ENCODE measurements at regions not wholly inside any gene's neighbourhood (a gene's known extent, or its start where the extent isn't known, plus 50 kb on each side); places are given as distances from the start of the nearest gene placed in this dataset.
A peak's percentile ranks its signal among the peaks of the same experiment; 100 is the strongest.

GRCh38 chr3:71998995-71999673 is 214.2 kb upstream of the PROK2 start:
- no peak for DNase-seq
- CTCF ChIA-PET: interaction anchor here (1.7 kb wide), 1 partner anchor 12 kb away, joined by 3 read pairs; no protein-coding TSS in a partner anchor
- no peaks in the 10 kb centered on the region for H3K9me3 Mint-ChIP-seq
- H3K27ac Mint-ChIP-seq: no peak overlapping the region
- peaks cover 7% of the 10 kb centered on the region for H3K27me3 Mint-ChIP-seq
- no peaks in the 10 kb centered on the region for H3K36me3 Mint-ChIP-seq
- peaks cover 4% of the 10 kb centered on the region for H3K4me1 Mint-ChIP-seq
- H3K4me3 Mint-ChIP-seq: no peak overlapping the region

GRCh38 chr3:71997066-71997653 is 212.2 kb upstream of the PROK2 start:
- CTCF ChIA-PET: interaction anchor here (0.5 kb wide), 1 partner anchor 380 kb away, joined by 3 read pairs; no protein-coding TSS in a partner anchor
- peaks cover 11% of the 10 kb centered on the region for H3K4me1 Mint-ChIP-seq
- no peak overlapping the region for H3K27ac Mint-ChIP-seq
- peaks cover 3% of the 10 kb centered on the region for H3K9me3 Mint-ChIP-seq
- H3K36me3 Mint-ChIP-seq: peaks cover 2% of the 10 kb centered on the region
- peaks cover 7% of the 10 kb centered on the region for H3K27me3 Mint-ChIP-seq
- no peak overlapping the region for H3K4me3 Mint-ChIP-seq
- DNase-seq: no peak

- Mint-ChIP-seq H3K27ac (no peak overlapping the region), H3K4me1 (peaks cover 11% of the 10 kb centered on the region), H3K36me3 (peaks cover 4% of the 10 kb centered on the region), H3K9me3 (peaks cover 7% of the 10 kb centered on the region), H3K27me3 (peaks cover 7% of the 10 kb centered on the region), H3K4me3 (no peak overlapping the region)
- DNase-seq: no peak
- CTCF ChIA-PET: no interaction called here
Measured at GRCh38 chr3:71994906-71995305, 210.0 kb upstream of the PROK2 start.

- H3K9me3 Mint-ChIP-seq: peaks cover 7% of the 10 kb centered on the region
- no peak overlapping the region for H3K27ac Mint-ChIP-seq
Measured at GRCh38 chr3:71994203-71994602, 209.3 kb upstream of the PROK2 start.

GRCh38 chr3:71991681-71992080 is 206.7 kb upstream of the PROK2 start:
- H3K27me3 Mint-ChIP-seq: no peaks in the 10 kb centered on the region
- peaks cover 15% of the 10 kb centered on the region for H3K4me1 Mint-ChIP-seq
- H3K4me3 Mint-ChIP-seq: no peak overlapping the region
- CTCF ChIA-PET: no interaction called here
- H3K36me3 Mint-ChIP-seq: peaks cover 4% of the 10 kb centered on the region
- DNase-seq: no peak
- peaks cover 7% of the 10 kb centered on the region for H3K9me3 Mint-ChIP-seq
- no peak overlapping the region for H3K27ac Mint-ChIP-seq

More at GRCh38 chr3:71994203-71994602, 209.3 kb upstream of the PROK2 start:
- CTCF ChIA-PET: interaction anchor here (0.8 kb wide), 1 partner anchor 9 kb away, joined by 4 read pairs; no protein-coding TSS in a partner anchor
- Mint-ChIP-seq H3K27me3 (peaks cover 7% of the 10 kb centered on the region), H3K36me3 (peaks cover 4% of the 10 kb centered on the region), H3K4me1 (peaks cover 11% of the 10 kb centered on the region), H3K4me3 (no peak overlapping the region)
- DNase-seq: no peak

GRCh38 chr3:71991046-71991445 is 206.1 kb upstream of the PROK2 start:
- Mint-ChIP-seq H3K4me3 (no peak overlapping the region), H3K27ac (no peak overlapping the region), H3K36me3 (peaks cover 4% of the 10 kb centered on the region), H3K27me3 (no peaks in the 10 kb centered on the region), H3K4me1 (peaks cover 15% of the 10 kb centered on the region), H3K9me3 (peaks cover 7% of the 10 kb centered on the region)
- no peak for DNase-seq
- CTCF ChIA-PET: no interaction called here

- CTCF ChIA-PET: no interaction called here
- Mint-ChIP-seq H3K27me3 (no peaks in the 10 kb centered on the region), H3K36me3 (peaks cover 4% of the 10 kb centered on the region), H3K4me1 (peaks cover 16% of the 10 kb centered on the region), H3K27ac (no peak overlapping the region), H3K4me3 (no peak overlapping the region), H3K9me3 (peaks cover 7% of the 10 kb centered on the region)
- no peak for DNase-seq
Measured at GRCh38 chr3:71990545-71990944, 205.6 kb upstream of the PROK2 start.

- no peak for DNase-seq
- Mint-ChIP-seq H3K9me3 (peaks cover 7% of the 10 kb centered on the region), H3K27me3 (no peaks in the 10 kb centered on the region), H3K27ac (no peak overlapping the region), H3K36me3 (peaks cover 4% of the 10 kb centered on the region), H3K4me3 (no peak overlapping the region), H3K4me1 (peaks cover 24% of the 10 kb centered on the region)
- CTCF ChIA-PET: no interaction called here
Measured at GRCh38 chr3:71989165-71989564, 204.2 kb upstream of the PROK2 start.

- peaks cover 4% of the 10 kb centered on the region for H3K9me3 Mint-ChIP-seq
- no peak overlapping the region for H3K4me3 Mint-ChIP-seq
- peaks cover 17% of the 10 kb centered on the region for H3K4me1 Mint-ChIP-seq
- H3K36me3 Mint-ChIP-seq: peaks cover 2% of the 10 kb centered on the region
- DNase-seq: no peak
- peak overlapping the region; percentile 11 for H3K27ac Mint-ChIP-seq
- CTCF ChIA-PET: interaction anchor here (1.0 to 1.3 kb wide), 3 partner anchors 11 to 307 kb away, joined by 3 read pairs; no protein-coding TSS in a partner anchor
- no peaks in the 10 kb centered on the region for H3K27me3 Mint-ChIP-seq
Measured at GRCh38 chr3:71987828-71988227, 202.9 kb upstream of the PROK2 start.

- DNase-seq: no peak
- CTCF ChIA-PET: interaction anchor here (1.0 to 1.3 kb wide), 3 partner anchors 12 to 306 kb away, joined by 3 read pairs; no protein-coding TSS in a partner anchor
- Mint-ChIP-seq H3K27me3 (no peaks in the 10 kb centered on the region), H3K4me1 (peaks cover 21% of the 10 kb centered on the region), H3K27ac (no peak overlapping the region), H3K36me3 (peaks cover 2% of the 10 kb centered on the region), H3K9me3 (peaks cover 4% of the 10 kb centered on the region), H3K4me3 (no peak overlapping the region)
Measured at GRCh38 chr3:71987089-71987735, 202.3 kb upstream of the PROK2 start.

- Mint-ChIP-seq H3K36me3 (peaks cover 2% of the 10 kb centered on the region), H3K4me3 (no peak overlapping the region), H3K4me1 (peaks cover 24% of the 10 kb centered on the region), H3K27ac (no peak overlapping the region), H3K9me3 (peaks cover 3% of the 10 kb centered on the region), H3K27me3 (no peaks in the 10 kb centered on the region)
- DNase-seq: no peak
- CTCF ChIA-PET: interaction anchor here (1.1 kb wide), 1 partner anchor 13 kb away, joined by 3 read pairs; no protein-coding TSS in a partner anchor
Measured at GRCh38 chr3:71986606-71987005, 201.7 kb upstream of the PROK2 start.

- no peak overlapping the region for H3K27ac Mint-ChIP-seq
- no peaks in the 10 kb centered on the region for H3K27me3 Mint-ChIP-seq
- H3K9me3 Mint-ChIP-seq: no peaks in the 10 kb centered on the region
- peak overlapping the region; percentile 13 for H3K4me3 Mint-ChIP-seq
- DNase-seq: peak; percentile 41
- H3K36me3 Mint-ChIP-seq: no peaks in the 10 kb centered on the region
- CTCF ChIA-PET: interaction anchor here (0.6 to 1.0 kb wide), 2 partner anchors 9 to 263 kb away, joined by 3 to 4 read pairs; no protein-coding TSS in a partner anchor
- peaks cover 26% of the 10 kb centered on the region for H3K4me1 Mint-ChIP-seq
Measured at GRCh38 chr3:71984843-71985613, 200.1 kb upstream of the PROK2 start.

- no peaks in the 10 kb centered on the region for H3K27me3 Mint-ChIP-seq
- H3K36me3 Mint-ChIP-seq: no peaks in the 10 kb centered on the region
- no peak overlapping the region for H3K27ac Mint-ChIP-seq
- DNase-seq: no peak
- peaks cover 34% of the 10 kb centered on the region for H3K4me1 Mint-ChIP-seq
- H3K4me3 Mint-ChIP-seq: no peak overlapping the region
- CTCF ChIA-PET: no interaction called here
- H3K9me3 Mint-ChIP-seq: no peaks in the 10 kb centered on the region
Measured at GRCh38 chr3:71983694-71984093, 198.7 kb upstream of the PROK2 start.

Measured in activated naive CD4-positive, alpha-beta T cell treated with anti-CD3 and anti-CD28 coated beads, Interleukin-2, amount 10 ng/mL, durations not matched to agents 7 days and 5 days (primary cell).